Astrocyte (in vitro differentiated cells and primary cell): ENCODE measurements at regions not wholly inside any gene's neighbourhood (a gene's known extent, or its start where the extent isn't known, plus 50 kb on each side); places are given as distances from the start of the nearest gene placed in this dataset.

ENCODE experiments used
- EZH2 ChIP-seq: IDR thresholded peaks from 2 replicates; pipeline ENCODE4 v1.6.1; 2012; ENCODE audit warnings: mild to moderate bottlenecking, low read length, inconsistent platforms; ENCODE audit not compliant: insufficient read depth
- TF ChIP-seq, protein P1 (sequence below): IDR thresholded peaks from 2 replicates; pipeline ENCODE4 v1.5.1; 2011; ENCODE audit warnings: low read depth, mild to moderate bottlenecking, inconsistent platforms, low read length, moderate library complexity; ENCODE audit not compliant: insufficient read depth

DNA sequence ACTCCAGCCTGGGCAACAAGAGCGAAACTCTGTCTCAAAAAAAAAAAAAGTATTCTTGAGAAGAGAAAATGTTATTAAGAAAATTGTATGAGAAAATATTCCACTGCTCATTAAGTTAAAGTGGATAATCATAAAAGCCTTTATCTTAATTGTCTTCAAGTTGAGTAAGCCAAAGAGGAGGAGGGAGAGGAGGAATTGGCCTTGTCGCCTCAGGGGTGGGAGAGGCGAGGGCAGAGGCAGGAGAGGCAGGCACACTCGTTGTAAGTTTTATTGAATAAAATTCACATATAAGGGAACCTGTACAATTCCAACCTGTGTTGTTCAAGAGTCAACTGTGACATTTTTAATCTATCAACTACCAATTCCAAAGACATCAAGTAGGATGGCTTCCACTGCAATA lies 820.3 kb downstream of the USP25 start:
- TF ChIP-seq, protein P1, sequence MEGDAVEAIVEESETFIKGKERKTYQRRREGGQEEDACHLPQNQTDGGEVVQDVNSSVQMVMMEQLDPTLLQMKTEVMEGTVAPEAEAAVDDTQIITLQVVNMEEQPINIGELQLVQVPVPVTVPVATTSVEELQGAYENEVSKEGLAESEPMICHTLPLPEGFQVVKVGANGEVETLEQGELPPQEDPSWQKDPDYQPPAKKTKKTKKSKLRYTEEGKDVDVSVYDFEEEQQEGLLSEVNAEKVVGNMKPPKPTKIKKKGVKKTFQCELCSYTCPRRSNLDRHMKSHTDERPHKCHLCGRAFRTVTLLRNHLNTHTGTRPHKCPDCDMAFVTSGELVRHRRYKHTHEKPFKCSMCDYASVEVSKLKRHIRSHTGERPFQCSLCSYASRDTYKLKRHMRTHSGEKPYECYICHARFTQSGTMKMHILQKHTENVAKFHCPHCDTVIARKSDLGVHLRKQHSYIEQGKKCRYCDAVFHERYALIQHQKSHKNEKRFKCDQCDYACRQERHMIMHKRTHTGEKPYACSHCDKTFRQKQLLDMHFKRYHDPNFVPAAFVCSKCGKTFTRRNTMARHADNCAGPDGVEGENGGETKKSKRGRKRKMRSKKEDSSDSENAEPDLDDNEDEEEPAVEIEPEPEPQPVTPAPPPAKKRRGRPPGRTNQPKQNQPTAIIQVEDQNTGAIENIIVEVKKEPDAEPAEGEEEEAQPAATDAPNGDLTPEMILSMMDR = no peak
- no peak for TF ChIP-seq EZH2
